NT2/D1 (cell line): ENCODE measurements at regions not wholly inside any gene's neighbourhood (a gene's known extent, or its start where the extent isn't known, plus 50 kb on each side); places are given as distances from the start of the nearest gene placed in this dataset.
"Not testable (repeated sequence)": the region's sequence is repeated elsewhere in the genome, so short reads cannot be mapped to it uniquely, and the experiment has no call there.

ENCODE experiments used
- DNase-seq: peaks from one replicate; pipeline ENCODE4 v3.0.0-alpha.2; 2011; ENCODE audit warnings: low read depth, low spot score
- H3K27me3 ChIP-seq: 2 replicates; pipeline ENCODE4 v1.6.0; 2011; ENCODE audit warnings: mild to moderate bottlenecking; ENCODE audit not compliant: insufficient read length, insufficient read depth
- H3K36me3 ChIP-seq: 2 replicates; pipeline ENCODE4 v1.6.1; 2011; ENCODE audit warnings: mild to moderate bottlenecking, low read length, mixed read lengths; ENCODE audit not compliant: insufficient read depth, insufficient read length
- H3K4me1 ChIP-seq: 2 replicates; pipeline ENCODE4 v1.5.1; 2011; ENCODE audit not compliant: insufficient read depth, insufficient read length
- H3K4me3 ChIP-seq: 2 replicates; pipeline ENCODE4 v1.5.1; 2011; ENCODE audit warnings: low read depth; ENCODE audit not compliant: insufficient read length
- H3K9ac ChIP-seq: 2 replicates; pipeline ENCODE4 v1.6.0; 2011; ENCODE audit warnings: low read depth; ENCODE audit not compliant: insufficient read length
- H3K9me3 ChIP-seq: 2 replicates; pipeline ENCODE4 v1.5.1; 2011; ENCODE audit warnings: mild to moderate bottlenecking, low read length; ENCODE audit not compliant: insufficient read depth
- SUZ12 ChIP-seq: IDR thresholded peaks from 2 replicates; pipeline ENCODE4 v1.6.1; 2011; ENCODE audit not compliant: insufficient read length, insufficient read depth; ENCODE audit errors: extremely low read depth
- YY1 ChIP-seq: IDR thresholded peaks from 2 replicates; pipeline ENCODE4 v1.6.1; 2011; ENCODE audit not compliant: insufficient read length, insufficient read depth
- ZNF274 ChIP-seq: IDR thresholded peaks from 2 replicates; pipeline ENCODE4 v1.6.1; 2011; ENCODE audit warnings: mild to moderate bottlenecking, low read depth, low read length

DNA sequence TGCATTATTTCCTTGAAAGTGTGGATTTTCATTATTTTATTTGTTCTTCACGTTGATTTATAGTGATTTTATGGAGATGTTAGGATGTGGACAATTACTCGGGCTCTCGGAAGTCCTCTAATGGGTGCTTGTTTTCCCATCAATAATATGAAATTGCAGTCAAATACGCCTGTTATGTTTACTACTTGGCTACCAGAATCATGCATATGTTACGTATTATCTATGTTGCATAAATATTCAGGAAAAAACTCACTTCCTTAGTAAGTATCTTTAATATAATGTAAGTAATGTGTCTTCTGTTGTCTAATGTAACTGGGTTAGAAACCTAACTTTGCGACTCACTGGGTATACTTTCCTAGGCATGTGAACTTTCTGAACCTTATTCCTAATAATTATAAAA lies 823.4 kb upstream of the CHORDC1 start:
- TF ChIP-seq SUZ12 (no peak), ZNF274 (no peak), YY1 (no peak)
- Histone ChIP-seq H3K9me3 (no peaks in the 10 kb centered on the region), H3K4me3 (no peak overlapping the region), H3K9ac (no peak overlapping the region), H3K36me3 (no peaks in the 10 kb centered on the region), H3K27me3 (no peaks in the 10 kb centered on the region), H3K4me1 (no peaks in the 10 kb centered on the region)
- DNase-seq: no peak

DNA sequence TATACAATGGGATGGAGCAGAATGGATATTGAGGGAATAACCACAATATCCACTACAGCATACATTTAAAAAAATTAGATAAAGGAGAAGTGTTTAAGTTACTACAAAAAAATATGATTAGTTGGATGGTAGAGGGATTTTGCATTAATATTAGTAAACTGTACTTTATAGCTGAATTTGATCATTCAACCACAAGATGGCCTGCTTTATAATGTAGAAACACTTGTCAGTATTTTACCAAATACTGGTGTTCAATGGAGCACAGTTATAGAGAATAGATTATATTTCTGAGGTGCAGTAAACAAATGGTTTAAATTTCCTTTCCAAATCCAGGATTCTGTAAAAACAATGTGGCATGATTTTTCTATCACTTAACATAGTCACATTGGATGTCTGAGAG lies 818.8 kb upstream of the CHORDC1 start:
- no peak for TF ChIP-seq YY1
- TF ChIP-seq ZNF274: no peak
- no peak for TF ChIP-seq SUZ12
- Histone ChIP-seq H3K4me3 (no peak overlapping the region), H3K36me3 (no peaks in the 10 kb centered on the region), H3K27me3 (no peaks in the 10 kb centered on the region), H3K4me1 (no peaks in the 10 kb centered on the region), H3K9ac (no peak overlapping the region), H3K9me3 (no peaks in the 10 kb centered on the region)
- no peak for DNase-seq

DNA sequence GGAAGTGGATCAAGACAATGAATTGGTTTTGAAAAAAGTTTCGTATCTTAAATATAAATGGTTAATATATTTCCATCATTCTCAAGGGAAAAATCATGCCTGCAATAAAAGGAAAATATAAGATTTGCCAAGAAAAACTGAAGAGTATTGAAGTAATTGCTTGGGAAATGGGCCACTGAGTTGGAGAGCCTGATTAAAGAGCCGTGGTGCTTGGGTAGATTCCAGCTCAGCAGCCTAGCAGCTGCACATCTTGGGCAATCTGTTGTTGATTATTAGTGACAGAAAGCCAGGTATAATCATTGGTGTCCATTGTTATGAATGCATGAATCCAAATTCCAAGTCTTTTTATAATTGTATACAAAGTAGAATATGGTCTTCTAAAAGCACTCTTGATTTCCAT lies 800.9 kb upstream of the CHORDC1 start:
- DNase-seq: no peak
- Histone ChIP-seq H3K4me1 (no peaks in the 10 kb centered on the region), H3K9me3 (no peaks in the 10 kb centered on the region), H3K9ac (no peak overlapping the region), H3K27me3 (no peaks in the 10 kb centered on the region), H3K36me3 (no peaks in the 10 kb centered on the region), H3K4me3 (no peak overlapping the region)
- TF ChIP-seq YY1 (no peak), ZNF274 (no peak), SUZ12 (no peak)

DNA sequence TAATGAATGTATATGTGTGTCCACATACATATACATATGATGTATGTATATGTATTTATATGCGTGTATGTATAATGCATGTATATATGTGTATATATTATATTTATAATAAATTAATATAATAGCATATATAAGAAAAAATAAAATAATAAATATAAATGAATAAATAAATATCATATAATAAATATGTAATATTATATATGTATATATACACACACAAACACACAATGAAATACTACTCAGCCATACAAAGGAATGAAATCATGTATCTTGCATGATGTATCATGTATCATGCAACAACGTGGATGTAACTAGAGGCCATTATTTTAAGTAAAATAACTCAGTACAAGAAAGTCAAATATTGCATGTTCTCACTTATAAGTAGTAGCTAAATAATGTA lies 788.7 kb upstream of the CHORDC1 start:
- H3K4me3 ChIP-seq: no peak overlapping the region
- H3K27me3 ChIP-seq: no peaks in the 10 kb centered on the region
- H3K4me1 ChIP-seq: no peaks in the 10 kb centered on the region
- TF ChIP-seq YY1 (no peak), SUZ12 (no peak), ZNF274 (no peak)
- no peaks in the 10 kb centered on the region for H3K36me3 ChIP-seq
- DNase-seq: no peak
- no peaks in the 10 kb centered on the region for H3K9me3 ChIP-seq
- H3K9ac ChIP-seq: no peak overlapping the region

DNA sequence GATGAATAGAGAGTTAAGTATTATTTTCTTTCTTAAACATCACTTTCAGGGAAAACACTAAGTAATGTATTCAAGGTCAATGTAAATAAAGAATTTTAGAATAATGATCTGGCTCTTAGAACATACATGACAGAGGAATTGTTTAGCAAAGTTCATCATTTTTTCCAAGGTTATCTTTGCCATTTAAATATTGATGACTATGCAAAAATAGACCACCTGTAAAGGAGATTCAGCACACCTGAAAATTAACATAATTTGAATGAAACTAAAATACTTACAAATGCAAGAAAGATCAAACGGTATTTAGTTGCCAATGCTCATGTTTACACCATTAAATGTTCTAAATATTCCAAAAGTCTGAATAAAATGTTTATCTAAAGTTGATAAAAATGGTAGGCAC lies 782.6 kb upstream of the CHORDC1 start:
- no peak for TF ChIP-seq YY1
- no peak for TF ChIP-seq ZNF274
- no peak for TF ChIP-seq SUZ12
- DNase-seq: no peak
- no peak overlapping the region for H3K9ac ChIP-seq
- no peaks in the 10 kb centered on the region for H3K9me3 ChIP-seq
- no peaks in the 10 kb centered on the region for H3K4me1 ChIP-seq
- H3K4me3 ChIP-seq: no peak overlapping the region
- H3K36me3 ChIP-seq: no peaks in the 10 kb centered on the region
- no peaks in the 10 kb centered on the region for H3K27me3 ChIP-seq

DNA sequence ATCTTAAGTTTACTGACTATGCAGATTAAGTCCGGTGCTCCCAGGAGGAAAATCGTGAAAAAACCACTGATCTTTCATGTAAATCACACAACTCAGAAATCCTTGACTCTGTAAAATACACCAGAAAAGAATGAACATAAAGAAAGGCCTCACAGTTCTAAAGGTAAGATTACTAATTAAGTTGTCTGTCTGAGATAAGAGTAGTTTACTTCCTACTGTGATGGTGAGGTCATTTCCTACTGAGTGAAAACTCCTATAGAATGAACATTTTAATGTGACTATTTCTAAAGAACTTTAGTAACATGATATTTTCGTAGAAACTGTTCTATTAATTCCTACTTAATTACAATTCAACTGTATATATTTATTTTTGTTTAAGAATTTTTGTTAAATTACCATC lies 774.4 kb upstream of the CHORDC1 start:
- no peak for TF ChIP-seq YY1
- TF ChIP-seq SUZ12: no peak
- no peak for TF ChIP-seq ZNF274
- Histone ChIP-seq H3K4me1 (no peaks in the 10 kb centered on the region), H3K9ac (no peak overlapping the region), H3K36me3 (no peaks in the 10 kb centered on the region), H3K9me3 (no peaks in the 10 kb centered on the region), H3K27me3 (no peaks in the 10 kb centered on the region), H3K4me3 (no peak overlapping the region)
- no peak for DNase-seq

DNA sequence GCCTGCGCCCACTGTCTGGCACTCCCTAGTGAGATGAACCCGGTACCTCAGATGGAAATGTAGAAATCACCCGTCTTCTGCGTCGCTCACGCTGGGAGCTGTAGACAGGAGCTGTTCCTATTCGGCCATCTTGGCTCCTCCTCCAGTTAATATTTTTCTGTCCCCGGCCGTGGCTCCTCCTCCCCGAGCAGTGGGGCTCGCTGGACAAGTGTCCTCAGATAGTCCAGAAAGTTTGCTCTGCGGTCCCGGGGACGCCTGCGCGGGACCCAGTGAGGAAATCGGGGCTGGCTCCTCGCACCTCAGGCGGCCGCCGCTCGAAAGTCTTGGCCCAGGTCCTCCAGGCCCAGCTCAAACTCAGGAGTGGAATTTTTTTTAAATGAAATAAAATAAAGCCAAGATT lies 749.3 kb upstream of the CHORDC1 start:
- not testable (repeated sequence) for H3K27me3 ChIP-seq, H3K4me1 ChIP-seq, H3K36me3 ChIP-seq, H3K4me3 ChIP-seq, H3K9ac ChIP-seq, H3K9me3 ChIP-seq, DNase-seq

DNA sequence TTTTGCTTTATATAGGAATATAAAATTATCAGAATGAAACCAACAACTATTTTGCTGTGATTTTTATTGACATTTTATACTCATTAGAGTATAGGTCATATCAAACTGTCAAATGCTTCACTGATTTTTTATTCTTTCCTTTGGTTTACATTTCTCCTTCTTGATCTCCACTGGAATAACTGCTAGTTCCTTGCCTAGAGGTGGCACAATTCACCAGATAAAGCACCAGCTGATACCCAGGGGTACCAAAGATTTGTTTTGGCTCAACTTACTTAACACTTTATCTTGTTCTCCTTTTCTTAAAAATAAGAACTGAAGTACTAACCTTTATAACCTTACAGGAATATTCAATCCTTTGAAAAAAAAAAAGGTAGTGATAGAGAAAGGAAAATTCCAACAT lies 725.1 kb upstream of the CHORDC1 start:
- Histone ChIP-seq H3K4me3 (no peak overlapping the region), H3K9me3 (no peaks in the 10 kb centered on the region), H3K27me3 (no peaks in the 10 kb centered on the region), H3K36me3 (no peaks in the 10 kb centered on the region), H3K9ac (no peak overlapping the region), H3K4me1 (no peaks in the 10 kb centered on the region)
- no peak for TF ChIP-seq SUZ12
- no peak for DNase-seq
